Dedifferentiated amniotic fluid mesenchymal stem cell (primary cell): ENCODE measurements at regions not wholly inside any gene's neighbourhood (a gene's known extent, or its start where the extent isn't known, plus 50 kb on each side); places are given as distances from the start of the nearest gene placed in this dataset.

Experiments
- DNase-seq: peaks from one replicate; pipeline ENCODE4 v3.0.0-alpha.2; 2016; ENCODE audit errors: extremely low spot score

DNA sequence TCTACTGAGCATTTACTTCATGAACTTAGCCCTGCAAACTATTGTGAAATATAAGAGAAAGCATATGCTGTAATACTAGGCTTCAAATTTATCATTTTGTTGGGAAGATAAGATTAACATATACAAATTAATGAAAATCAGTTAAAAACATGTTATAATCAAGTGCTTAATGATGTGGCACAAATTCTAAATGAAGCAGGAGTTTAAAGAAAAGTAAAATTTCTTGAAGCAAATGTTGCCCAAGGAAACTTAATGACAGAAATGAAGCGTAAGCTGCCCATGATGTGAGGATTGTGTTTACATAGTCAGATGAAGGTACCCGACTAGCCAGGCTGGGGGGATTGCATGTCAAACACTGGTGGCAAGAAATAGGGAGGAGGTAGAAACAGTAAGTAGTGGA, 103.1 kb upstream of the GAP43 start:
- no peak for DNase-seq

DNA sequence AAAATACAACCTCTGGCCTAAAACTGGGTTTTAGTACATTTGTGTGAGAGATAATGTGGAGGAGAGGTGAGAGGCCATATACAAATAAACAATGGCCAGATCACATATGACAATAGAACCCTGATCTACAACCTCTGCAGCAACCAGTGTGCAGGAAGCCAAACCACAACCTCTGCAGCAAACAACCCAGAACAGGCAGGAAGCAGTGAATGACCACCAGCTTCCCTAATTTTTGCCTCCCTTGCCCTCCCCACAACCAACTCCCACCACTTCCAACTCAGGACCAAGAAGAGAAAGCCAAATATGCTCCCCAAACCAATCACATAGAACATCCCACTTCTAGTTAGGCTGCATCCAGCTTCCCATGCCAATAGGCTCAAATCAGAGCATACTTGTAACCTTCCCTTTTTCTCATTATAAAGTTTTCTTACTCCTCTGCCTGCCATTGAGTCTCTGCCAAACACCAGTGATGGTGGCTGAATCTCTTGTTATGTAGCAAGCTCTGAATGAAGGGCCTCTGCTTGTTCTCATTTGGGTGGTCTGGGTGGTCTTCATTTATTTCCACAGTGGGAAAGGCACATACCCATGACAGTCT, 102.6 kb upstream of the GAP43 start:
- DNase-seq: no peak

DNA sequence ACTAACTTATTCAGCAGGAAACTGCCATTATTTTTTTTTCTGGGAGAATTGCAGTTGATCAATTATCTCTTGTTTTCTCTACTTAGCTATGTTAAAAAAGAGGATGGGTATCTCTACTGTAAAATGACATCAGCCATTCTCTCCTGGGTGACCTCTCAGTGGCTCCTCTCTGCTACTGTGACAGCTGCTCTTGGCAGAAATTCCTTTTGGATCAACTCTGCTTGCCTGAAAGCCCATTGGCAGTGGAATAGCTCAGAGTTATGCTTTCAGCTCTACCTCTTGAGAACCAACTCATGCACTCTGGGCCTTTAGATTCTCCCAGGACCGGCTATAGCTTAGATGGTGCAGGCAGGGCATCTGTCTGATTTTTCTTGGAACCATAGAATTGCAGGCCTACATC, 99.9 kb upstream of the GAP43 start:
- no peak for DNase-seq

DNA sequence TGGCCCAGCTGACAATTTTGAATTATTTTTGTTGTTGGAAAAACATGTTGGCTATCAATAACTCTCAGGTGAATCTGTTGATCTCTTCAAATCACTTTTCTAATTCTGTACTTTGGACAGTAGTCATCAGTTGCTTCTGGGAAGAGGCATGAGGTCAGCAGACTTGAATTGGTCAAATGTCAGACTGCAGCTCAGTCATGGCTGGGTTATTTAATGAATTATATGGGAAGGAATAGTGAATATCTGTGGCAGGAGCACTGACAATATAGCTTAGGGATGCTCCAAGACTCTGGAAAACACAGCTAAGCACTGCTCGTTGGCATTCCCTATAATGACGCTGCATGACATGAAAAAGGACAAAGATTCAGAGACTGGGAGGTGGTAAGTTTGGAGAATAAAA, 98.8 kb upstream of the GAP43 start:
- DNase-seq: no peak

DNA sequence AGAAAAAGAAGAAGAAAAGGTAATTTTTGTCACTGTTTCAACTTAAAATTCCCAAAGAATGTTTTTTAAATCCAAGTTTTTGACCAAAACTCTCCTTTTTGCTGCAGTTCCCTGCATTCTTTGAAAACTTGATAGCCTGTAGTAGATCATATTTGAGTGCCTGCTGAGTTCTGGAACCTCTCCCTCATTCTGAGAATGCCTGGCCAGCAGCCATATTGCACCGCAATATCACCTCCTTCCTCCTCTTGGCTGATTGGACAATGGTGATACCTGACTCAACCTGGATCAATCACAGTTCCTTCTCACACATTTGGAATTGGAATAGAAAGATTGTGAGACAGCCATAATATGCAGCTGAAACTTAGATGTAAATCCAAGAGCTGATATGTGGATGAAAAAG, 97.6 kb upstream of the GAP43 start:
- no peak for DNase-seq

DNA sequence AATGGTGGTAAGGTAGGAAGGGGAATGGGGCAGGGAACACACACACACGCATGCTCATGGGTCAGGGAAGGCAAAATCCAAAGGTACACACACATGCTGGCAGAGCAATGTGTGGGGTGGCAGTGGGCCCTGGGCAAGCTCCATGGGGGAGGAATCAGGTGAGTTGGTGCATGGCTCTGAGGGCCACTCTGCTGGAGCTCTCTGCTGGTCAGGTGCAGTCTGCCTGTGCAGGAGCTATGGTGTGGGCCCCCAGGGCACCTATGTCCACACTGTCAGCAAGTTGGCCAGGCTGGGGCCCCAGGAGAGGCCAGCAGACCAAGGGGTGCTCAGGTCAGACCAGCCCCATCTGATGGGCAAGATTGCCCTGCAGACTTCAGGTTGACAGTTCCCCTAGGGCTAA, 90.1 kb upstream of the GAP43 start:
- DNase-seq: no peak

DNA sequence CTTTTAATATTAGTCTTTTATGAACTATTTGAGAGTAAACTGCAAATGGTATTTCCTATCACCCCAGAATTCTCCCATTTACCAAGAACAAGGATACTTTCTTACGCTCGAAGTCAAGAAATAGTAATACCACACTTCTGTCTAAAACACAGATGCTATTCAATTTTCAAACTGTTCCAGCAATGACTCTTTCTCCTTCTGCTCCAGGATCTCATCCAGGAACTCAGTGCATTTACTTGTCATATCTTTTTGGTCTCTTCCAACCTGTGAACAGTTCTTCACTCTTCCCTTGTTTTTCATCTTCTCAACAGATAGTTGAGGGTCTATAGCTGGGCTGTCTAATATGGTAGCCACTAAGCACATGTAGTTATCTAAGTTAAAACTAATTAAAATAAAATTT, 87.1 kb upstream of the GAP43 start:
- no peak for DNase-seq

DNA sequence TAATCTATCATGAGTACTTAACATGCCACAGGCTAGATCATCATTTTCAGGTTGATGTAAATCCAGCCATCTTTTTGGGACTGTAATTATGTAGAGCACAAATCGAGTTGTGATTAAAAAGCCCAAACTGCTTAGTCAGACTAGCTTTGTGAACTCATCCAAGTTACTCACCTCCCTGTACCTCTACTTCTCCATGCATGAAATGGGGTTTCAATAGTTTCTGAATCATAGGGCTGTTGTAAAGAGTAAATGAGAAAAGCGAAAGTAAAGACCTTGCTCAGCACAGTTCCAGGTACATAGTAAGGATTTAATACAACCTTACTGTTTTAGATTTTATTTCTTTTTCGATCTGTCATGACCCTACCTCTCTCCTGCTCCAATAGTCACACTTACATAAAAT, 85.6 kb upstream of the GAP43 start:
- no peak for DNase-seq

DNA sequence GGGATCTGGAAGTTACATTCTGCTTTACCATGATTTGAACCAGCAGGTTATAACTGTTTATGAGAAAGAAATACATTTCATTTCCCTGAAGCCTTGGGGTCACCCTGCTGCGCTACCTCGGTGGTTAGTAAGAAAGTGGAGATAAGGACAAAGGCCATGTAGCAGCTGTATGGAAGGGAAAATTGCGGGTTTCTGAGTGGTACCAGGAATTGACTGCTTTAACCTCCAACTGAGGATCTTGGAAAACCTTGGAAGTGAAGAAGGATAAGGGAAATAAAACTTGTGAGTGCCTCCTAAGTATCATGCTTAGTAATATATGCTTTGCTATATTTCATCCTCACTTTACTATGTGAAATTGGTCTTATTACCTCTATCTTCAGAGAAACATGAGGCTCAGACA, 76.1 kb upstream of the GAP43 start:
- DNase-seq: no peak

DNA sequence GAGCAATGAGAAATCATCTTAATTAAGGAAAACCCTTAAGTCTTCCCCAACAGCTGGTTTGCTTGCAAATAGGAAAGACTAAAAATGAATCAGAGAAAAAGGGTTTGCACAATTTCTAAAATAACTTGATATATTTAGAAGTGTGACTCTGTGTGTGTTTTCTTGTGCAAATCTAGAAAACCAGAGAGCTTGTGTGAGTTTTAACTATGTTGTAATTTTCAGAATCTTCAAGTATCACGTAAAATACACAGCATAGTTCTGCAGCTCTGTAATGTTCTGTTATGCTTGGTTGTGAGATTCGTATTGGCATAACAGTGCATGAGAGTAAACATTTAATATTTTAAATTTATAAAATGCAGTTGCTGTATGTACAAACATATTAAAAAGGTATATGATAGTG, 74.7 kb upstream of the GAP43 start:
- no peak for DNase-seq

DNA sequence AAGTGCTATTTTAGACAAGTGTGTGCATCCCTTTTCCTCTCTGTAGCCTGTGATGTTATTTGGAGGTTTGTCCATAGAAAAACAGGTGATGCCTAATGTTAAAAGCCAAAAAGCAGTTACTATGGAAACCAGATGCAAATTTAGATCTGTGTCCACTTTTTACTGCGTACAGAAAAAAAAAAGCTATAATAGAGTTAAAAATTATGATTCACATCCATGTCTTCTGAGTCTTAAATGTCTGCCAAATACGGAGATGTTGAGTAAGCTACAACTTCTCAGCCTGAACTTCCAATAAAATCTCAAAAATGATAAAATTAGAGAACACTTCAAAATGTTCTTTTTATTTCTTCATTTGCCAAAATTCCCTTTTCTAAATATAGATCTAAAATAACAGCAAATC, 74.2 kb upstream of the GAP43 start:
- peak; percentile 64 for DNase-seq

DNA sequence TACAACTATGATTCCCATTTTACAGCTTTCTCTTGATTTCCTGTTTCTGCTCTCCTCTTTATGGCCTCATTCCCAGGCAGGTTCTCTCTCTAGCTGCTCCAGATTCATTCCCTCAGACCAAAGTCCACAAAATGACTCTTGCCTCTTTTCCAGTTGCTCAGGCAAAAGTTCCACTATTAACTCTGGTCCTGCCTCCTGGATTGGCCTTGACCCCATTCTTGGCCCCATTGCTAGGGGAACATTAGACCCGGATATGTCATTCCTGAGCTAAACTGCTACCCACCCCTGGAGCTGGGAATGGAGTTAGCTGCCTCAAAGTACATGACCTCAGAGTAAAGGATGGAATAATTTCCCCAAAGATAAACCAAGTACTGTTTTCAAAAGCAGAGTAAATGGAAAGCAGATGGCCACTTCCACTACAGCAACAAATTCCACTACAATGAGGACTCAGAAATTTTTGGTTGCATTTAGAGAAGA, 73.0 kb upstream of the GAP43 start:
- peak; percentile 79 for DNase-seq

DNA sequence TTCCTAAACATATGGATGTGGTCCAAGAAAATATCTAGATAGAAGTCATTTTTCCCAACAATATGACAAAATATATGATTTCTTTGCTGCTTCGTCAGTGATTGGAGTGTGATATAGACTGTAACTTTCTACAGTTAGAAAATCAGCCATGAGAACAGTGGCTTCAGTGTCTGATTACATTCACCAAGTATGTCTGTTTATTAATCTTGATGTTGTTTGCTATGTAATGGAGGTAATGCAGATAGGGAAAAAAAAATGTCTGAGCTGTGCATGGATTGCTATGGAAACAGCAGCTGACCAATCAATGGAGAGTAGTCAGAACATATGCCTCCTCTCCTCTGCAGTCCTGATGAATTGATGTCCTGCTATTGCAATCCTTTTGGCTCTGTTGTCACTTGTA, 72.3 kb upstream of the GAP43 start:
- DNase-seq: no peak

DNA sequence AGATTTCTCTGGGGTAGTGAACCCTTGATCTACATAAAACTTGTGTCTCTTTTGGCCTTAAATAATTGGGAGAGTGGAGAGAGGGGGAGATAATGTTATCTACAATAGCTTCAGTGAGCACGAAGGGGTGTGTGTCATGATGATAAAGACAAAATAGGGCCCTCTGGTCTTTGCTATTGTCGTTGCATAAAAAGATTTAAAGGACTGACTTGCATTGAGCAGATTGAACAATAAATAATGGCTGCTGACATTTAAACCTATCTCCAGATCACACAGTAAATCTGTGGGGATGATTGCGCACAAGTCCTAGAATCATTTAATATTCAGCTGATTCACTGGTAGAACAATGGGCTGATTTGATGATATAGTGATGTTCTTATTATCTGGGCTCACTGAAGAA, 71.3 kb upstream of the GAP43 start:
- no peak for DNase-seq

DNA sequence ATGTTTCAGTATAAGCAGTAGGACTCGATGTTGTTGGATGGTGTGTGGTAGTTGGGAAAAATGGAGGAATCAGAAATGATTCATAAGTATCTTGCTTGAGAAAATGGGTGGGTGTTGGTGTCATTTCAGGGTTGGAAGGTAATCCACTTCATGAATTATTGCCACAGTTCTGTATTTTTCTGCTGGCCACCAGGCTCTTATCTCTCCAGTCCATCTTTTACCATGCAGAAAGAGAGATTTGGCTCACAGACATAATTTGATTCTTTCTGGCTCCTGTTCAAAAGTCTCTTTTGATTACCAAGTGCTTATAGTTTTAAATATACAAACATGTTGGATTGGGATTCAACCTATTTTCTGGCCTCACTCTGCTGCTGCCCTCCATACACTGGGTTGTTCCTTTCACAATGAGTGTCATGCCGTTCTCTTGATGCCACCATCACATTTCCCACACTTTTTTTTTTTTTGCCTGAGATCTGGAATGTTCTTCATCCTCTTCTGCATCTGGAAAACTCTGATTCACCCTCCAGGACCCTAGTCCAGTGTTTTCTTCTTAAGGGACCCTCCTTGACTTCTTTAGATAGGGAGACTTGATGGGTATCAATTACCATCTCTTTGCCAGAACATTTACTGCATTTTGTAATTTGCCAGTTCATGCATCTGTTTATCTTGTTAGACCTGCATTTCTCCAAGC, 69.4 kb upstream of the GAP43 start:
- DNase-seq: peak; percentile 35

DNA sequence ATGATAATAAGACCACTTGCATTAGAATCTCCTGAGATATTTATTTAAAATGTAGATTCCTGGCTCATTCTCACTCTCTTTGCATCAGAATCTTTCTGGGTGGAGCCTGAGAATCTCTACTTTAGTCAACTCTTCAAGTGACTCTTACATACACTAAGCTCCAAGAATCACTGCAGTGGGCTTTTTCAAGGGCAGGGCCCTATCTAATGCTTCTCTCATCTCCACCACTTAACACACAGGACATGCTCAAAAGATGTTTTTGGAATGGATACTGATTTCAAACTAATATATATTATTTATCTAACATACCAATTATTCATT, 68.9 kb upstream of the GAP43 start:
- no peak for DNase-seq

DNA sequence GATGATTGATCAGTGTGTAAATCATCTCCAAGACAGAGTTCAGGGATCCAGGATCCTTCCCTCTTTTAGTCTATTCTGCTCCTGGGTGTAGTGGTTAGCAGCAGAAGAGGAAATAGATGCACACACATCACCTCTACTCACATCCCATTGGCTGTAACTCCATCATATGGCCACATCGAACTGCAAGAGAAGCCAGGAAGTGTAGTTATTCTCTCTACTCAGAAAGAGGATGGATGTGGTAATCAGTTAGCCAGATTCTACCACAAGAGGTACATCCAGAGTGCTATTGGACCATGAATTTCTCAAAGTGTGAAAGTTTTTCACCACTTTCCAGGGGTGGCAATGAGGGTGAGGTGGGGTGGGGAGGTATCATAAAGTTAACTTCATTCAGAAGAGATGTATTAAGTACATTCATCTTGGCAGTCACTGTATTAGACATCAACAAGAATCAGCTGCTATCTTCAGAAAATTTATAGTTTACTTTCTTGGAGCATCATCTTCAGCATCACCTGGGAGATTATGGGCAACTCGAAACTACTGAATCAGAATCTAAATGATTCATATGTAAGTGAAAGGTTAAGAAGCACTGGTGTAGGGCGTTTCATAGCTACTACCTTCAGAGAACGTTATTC, 60.6 kb upstream of the GAP43 start:
- no peak for DNase-seq

DNA sequence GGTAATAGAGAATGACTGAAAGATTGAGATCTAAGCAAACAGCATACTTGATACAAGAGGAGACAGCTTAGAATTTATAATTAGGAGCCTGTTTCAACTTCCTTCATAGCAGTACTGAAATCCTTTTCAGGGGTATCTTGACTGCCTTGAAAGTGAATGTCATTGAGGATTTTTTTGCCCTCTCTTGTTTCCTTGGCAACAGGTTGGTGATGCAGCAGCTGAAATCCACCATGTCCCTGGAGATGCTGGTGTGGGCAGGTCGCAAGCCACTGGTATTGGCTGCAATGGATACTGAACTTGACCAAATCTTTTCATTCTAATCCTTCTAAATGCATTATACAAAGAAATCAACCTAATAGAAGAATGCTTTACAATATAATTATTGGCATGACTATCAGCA, 59.3 kb upstream of the GAP43 start:
- no peak for DNase-seq

DNA sequence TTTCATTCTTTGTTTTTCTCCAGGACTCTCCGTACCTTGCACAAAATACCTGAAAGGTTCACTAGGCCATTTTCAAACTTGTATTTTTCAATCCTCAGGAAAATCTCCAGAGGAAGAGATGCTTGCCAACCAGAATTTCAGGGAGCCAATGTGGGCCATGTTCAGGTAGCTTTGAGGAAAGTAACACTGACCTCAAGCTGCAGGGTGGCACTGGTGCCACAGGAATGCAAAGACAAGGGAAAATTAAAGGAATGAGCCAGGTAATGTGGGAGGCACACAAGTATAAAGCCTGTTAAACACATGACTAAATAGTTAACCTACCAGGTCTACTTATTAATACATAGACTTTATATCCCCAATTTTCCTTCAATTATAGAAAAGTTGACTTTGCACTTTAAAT, 51.9 kb upstream of the GAP43 start:
- DNase-seq: no peak
